Duodenal mucosa (tissue), 2 donors: ENCODE measurements at regions not wholly inside any gene's neighbourhood (a gene's known extent, or its start where the extent isn't known, plus 50 kb on each side); places are given as distances from the start of the nearest gene placed in this dataset.

Experiments
- H3K27ac ChIP-seq: one replicate; pipeline ENCODE4 v1.7.0; 2013; ENCODE audit warnings: low read depth, low read length
- H3K27me3 ChIP-seq, 2 donors: one replicate each; pipeline ENCODE4 v1.7.0; 2013; ENCODE audit warnings: low read length in 2 of 2, control low read depth in 1 of 2; ENCODE audit not compliant: insufficient read depth in 2 of 2, control insufficient read depth in 1 of 2
- H3K36me3 ChIP-seq, 2 donors: one replicate each; pipeline ENCODE4 v1.7.0; 2013; ENCODE audit warnings: low read length in 2 of 2, control low read depth in 1 of 2; ENCODE audit not compliant: insufficient read depth in 2 of 2, control insufficient read depth in 1 of 2
- H3K4me1 ChIP-seq, 2 donors: one replicate each; pipeline ENCODE4 v1.7.0; 2013; ENCODE audit warnings: low read length in 2 of 2, control low read depth in 1 of 2; ENCODE audit not compliant: insufficient read depth in 2 of 2, control insufficient read depth in 1 of 2
- H3K4me3 ChIP-seq, 2 donors: one replicate each; pipeline ENCODE4 v1.7.0; 2013; ENCODE audit warnings: low read length in 2 of 2, low read depth in 1 of 2
- H3K9ac ChIP-seq, 2 donors: one replicate each; pipeline ENCODE4 v1.7.0; 2013; ENCODE audit warnings: low read length in 2 of 2, low read depth in 1 of 2
- H3K9me3 ChIP-seq, 2 donors: one replicate each; pipeline ENCODE4 v1.7.0; 2013; ENCODE audit warnings: low read length in 2 of 2, control low read depth in 1 of 2; ENCODE audit not compliant: control insufficient read depth in 1 of 2

GRCh38 chr14:42002141-42002540 is 395.5 kb downstream of the LRFN5 start:
- no peaks in the 10 kb centered on the region for H3K36me3 ChIP-seq
- H3K27ac ChIP-seq: no peak overlapping the region
- H3K9ac ChIP-seq: no peak overlapping the region
- no peak overlapping the region for H3K4me3 ChIP-seq
- H3K9me3 ChIP-seq: peaks cover 0 to 2% of the 10 kb centered on the region in 2 donors
- H3K27me3 ChIP-seq: no peaks in the 10 kb centered on the region
- H3K4me1 ChIP-seq: no peaks in the 10 kb centered on the region

- H3K27me3 ChIP-seq: no peaks in the 10 kb centered on the region
- no peak overlapping the region for H3K9ac ChIP-seq
- peaks cover 0 to 2% of the 10 kb centered on the region in 2 donors for H3K9me3 ChIP-seq
- H3K27ac ChIP-seq: no peak overlapping the region
- no peak overlapping the region for H3K4me3 ChIP-seq
- no peaks in the 10 kb centered on the region for H3K4me1 ChIP-seq
- H3K36me3 ChIP-seq: no peaks in the 10 kb centered on the region
Observed at GRCh38 chr14:42001431-42001830, 394.8 kb downstream of the LRFN5 start.

GRCh38 chr14:42000450-42000849 is 393.8 kb downstream of the LRFN5 start:
- Histone ChIP-seq H3K36me3 (no peaks in the 10 kb centered on the region), H3K27ac (no peak overlapping the region), H3K27me3 (no peaks in the 10 kb centered on the region), H3K4me3 (no peak overlapping the region), H3K4me1 (no peaks in the 10 kb centered on the region), H3K9me3 (peaks cover 0 to 2% of the 10 kb centered on the region in 2 donors), H3K9ac (no peak overlapping the region)

GRCh38 chr14:41993687-41994086 is 387.0 kb downstream of the LRFN5 start:
- Histone ChIP-seq H3K4me3 (no peak overlapping the region), H3K9me3 (peaks cover 0 to 12% of the 10 kb centered on the region in 2 donors), H3K27ac (no peak overlapping the region), H3K9ac (no peak overlapping the region), H3K4me1 (no peaks in the 10 kb centered on the region), H3K36me3 (no peaks in the 10 kb centered on the region), H3K27me3 (no peaks in the 10 kb centered on the region)

- Histone ChIP-seq H3K27ac (no peak overlapping the region), H3K9ac (no peak overlapping the region), H3K4me1 (no peaks in the 10 kb centered on the region), H3K9me3 (peaks cover 4 to 12% of the 10 kb centered on the region in 2 donors), H3K27me3 (no peaks in the 10 kb centered on the region), H3K4me3 (no peak overlapping the region), H3K36me3 (no peaks in the 10 kb centered on the region)
Observed at GRCh38 chr14:41986700-41987099, 380.0 kb downstream of the LRFN5 start.

GRCh38 chr14:41986083-41986645 is 379.5 kb downstream of the LRFN5 start:
- Histone ChIP-seq H3K9ac (no peak overlapping the region), H3K4me1 (no peaks in the 10 kb centered on the region), H3K9me3 (peaks cover 4 to 10% of the 10 kb centered on the region in 2 donors), H3K4me3 (no peak overlapping the region), H3K36me3 (no peaks in the 10 kb centered on the region), H3K27me3 (no peaks in the 10 kb centered on the region), H3K27ac (no peak overlapping the region)

- Histone ChIP-seq H3K4me3 (no peak overlapping the region), H3K9ac (no peak overlapping the region), H3K27ac (no peak overlapping the region), H3K4me1 (no peaks in the 10 kb centered on the region), H3K36me3 (no peaks in the 10 kb centered on the region), H3K9me3 (peaks cover 10 to 20% of the 10 kb centered on the region in 2 donors), H3K27me3 (no peaks in the 10 kb centered on the region)
Observed at GRCh38 chr14:41973178-41973577, 366.5 kb downstream of the LRFN5 start.

- H3K36me3 ChIP-seq: no peaks in the 10 kb centered on the region
- H3K4me3 ChIP-seq: no peak overlapping the region
- no peak overlapping the region for H3K9ac ChIP-seq
- H3K4me1 ChIP-seq: no peaks in the 10 kb centered on the region
- H3K9me3 ChIP-seq: peaks cover 10 to 20% of the 10 kb centered on the region in 2 donors
- no peaks in the 10 kb centered on the region for H3K27me3 ChIP-seq
- no peak overlapping the region for H3K27ac ChIP-seq
Observed at GRCh38 chr14:41972531-41972930, 365.9 kb downstream of the LRFN5 start.

- Histone ChIP-seq H3K36me3 (no peaks in the 10 kb centered on the region), H3K27me3 (no peaks in the 10 kb centered on the region), H3K4me3 (no peak overlapping the region), H3K27ac (no peak overlapping the region), H3K9me3 (peaks cover 0 to 5% of the 10 kb centered on the region in 2 donors), H3K9ac (no peak overlapping the region), H3K4me1 (no peaks in the 10 kb centered on the region)
Observed at GRCh38 chr14:41960281-41960680, 353.6 kb downstream of the LRFN5 start.

- Histone ChIP-seq H3K9me3 (peaks cover 0 to 5% of the 10 kb centered on the region in 2 donors), H3K36me3 (no peaks in the 10 kb centered on the region), H3K4me3 (no peak overlapping the region), H3K27me3 (no peaks in the 10 kb centered on the region), H3K27ac (no peak overlapping the region), H3K4me1 (no peaks in the 10 kb centered on the region), H3K9ac (no peak overlapping the region)
Observed at GRCh38 chr14:41957459-41957858, 350.8 kb downstream of the LRFN5 start.
